Sigmoid colon (tissue), 6 donors: ENCODE measurements at regions not wholly inside any gene's neighbourhood (a gene's known extent, or its start where the extent isn't known, plus 50 kb on each side); places are given as distances from the start of the nearest gene placed in this dataset.

Experiments used
- DNase-seq: peaks from one replicate; pipeline ENCODE4 v3.0.0-alpha.2; 2019
- H3K27ac ChIP-seq, 4 donors: fragments of 200-600 bp; sonication (generic); one replicate each; pipeline ENCODE4 v1.5.1; 2016 to 2019; ENCODE audit warnings: mild to moderate bottlenecking in 1 of 4
- H3K27me3 ChIP-seq, 3 donors: fragments of 200-600 bp; sonication (generic); one replicate each; pipeline ENCODE4 v1.5.1; 2019; ENCODE audit warnings: mild to moderate bottlenecking in 1 of 3
- H3K36me3 ChIP-seq, 4 donors: fragments of 200-600 bp; sonication (generic); one replicate each; pipeline ENCODE4 v1.5.1; 2016 to 2019
- H3K4me1 ChIP-seq, 4 donors: fragments of 200-600 bp; sonication (generic); one replicate each; pipeline ENCODE4 v1.5.1; 2017 to 2019
- H3K4me3 ChIP-seq, 4 donors: fragments of 200-600 bp; sonication (generic); one replicate each; pipeline ENCODE4 v1.5.1; 2017 to 2019; ENCODE audit warnings: mild to moderate bottlenecking in 2 of 4, moderate library complexity in 1 of 4
- H3K9me3 ChIP-seq, 4 donors: fragments of 200-600 bp in 3 of 4; sonication (generic) in 3 of 4; one replicate each; pipeline versions ENCODE4 v1.5.1 to v1.6.1; 2013 to 2019
- CTCF ChIP-seq, 4 experiments: fragments of 450-650 bp in 3 of 4; fragments of 200-600 bp in 1 of 4; IDR thresholded peaks; one replicate each; pipeline ENCODE4 v1.5.1; 2016 to 2019; ENCODE audit warnings: antibody characterized with exemption in 4 of 4, mild to moderate bottlenecking in 3 of 4, moderate library complexity in 2 of 4
- EP300 ChIP-seq, 4 donors: sonication (generic); formaldehyde crosslinking; IDR thresholded peaks; one replicate each; pipeline ENCODE4 v1.6.1; 2017; ENCODE audit warnings: antibody characterized with exemption in 4 of 4
- POLR2A ChIP-seq, 2 donors: fragments of 450-650 bp; IDR thresholded peaks; one replicate each; pipeline ENCODE4 v1.6.1; 2016; ENCODE audit warnings: antibody characterized with exemption in 2 of 2, mild to moderate bottlenecking in 2 of 2, moderate library complexity in 2 of 2
- POLR2AphosphoS5 ChIP-seq, 4 donors: sonication (generic); formaldehyde crosslinking; IDR thresholded peaks; one replicate each; pipeline ENCODE4 v1.6.1; 2017; ENCODE audit warnings: antibody characterized with exemption in 4 of 4
- WGBS, 2 donors: extraction: QIAGEN DNeasy Blood & Tissue Kit; methylation state at CpG; one replicate each; pipeline ENCODE4 v1.1.7; 2013; 5-methylcytosine and 5-hydroxymethylcytosine counted together
- intact Hi-C: fragments of 100-400 bp; cut with DNase I; formaldehyde crosslinking; loops from one replicate; pipeline ENCODE4 v1.15.1; 2023
- donor health status: healthy with polysubstance abuse.
- donor health status: healthy.

- no peak for DNase-seq
- Histone ChIP-seq H3K4me1 (no peaks in the 10 kb centered on the region), H3K36me3 (no peaks in the 10 kb centered on the region), H3K4me3 (no peak overlapping the region), H3K27me3 (no peaks in the 10 kb centered on the region), H3K9me3 (no peaks in the 10 kb centered on the region), H3K27ac (no peak overlapping the region)
- WGBS, 2 donors: 88 to 95% methylated on average over 1 of the region's 1 CpG
- intact Hi-C loops: no loop called here
- TF ChIP-seq POLR2A (IDR thresholded peaks at IDR 0.05) (no peak), CTCF (IDR thresholded peaks at IDR 0.05) (no peak), EP300 (IDR thresholded peaks at IDR 0.05) (no peak), POLR2AphosphoS5 (IDR thresholded peaks at IDR 0.05) (no peak)
Measured at GRCh38 chr13:62633448-62633847, 1217.8 kb upstream of the PCDH20 start.

GRCh38 chr13:62631619-62632018 lies 1216.0 kb upstream of the PCDH20 start:
- H3K36me3 ChIP-seq: no peaks in the 10 kb centered on the region
- intact Hi-C loops: no loop called here
- H3K4me1 ChIP-seq: no peaks in the 10 kb centered on the region
- H3K9me3 ChIP-seq: no peaks in the 10 kb centered on the region
- WGBS, 2 donors: 93 to 94% methylated on average over 2 of the region's 2 CpGs
- no peak overlapping the region for H3K27ac ChIP-seq
- DNase-seq: no peak
- TF ChIP-seq POLR2AphosphoS5 (IDR thresholded peaks at IDR 0.05) (no peak), POLR2A (IDR thresholded peaks at IDR 0.05) (no peak)
- H3K4me3 ChIP-seq: no peak overlapping the region
- H3K27me3 ChIP-seq: no peaks in the 10 kb centered on the region

- no peak for DNase-seq
- no peaks in the 10 kb centered on the region for H3K4me1 ChIP-seq
- H3K4me3 ChIP-seq: no peak overlapping the region
- intact Hi-C loops: no loop called here
- no peak overlapping the region for H3K27ac ChIP-seq
- no peaks in the 10 kb centered on the region for H3K9me3 ChIP-seq
- H3K36me3 ChIP-seq: no peaks in the 10 kb centered on the region
- no peaks in the 10 kb centered on the region for H3K27me3 ChIP-seq
- no peak for TF ChIP-seq POLR2A (IDR thresholded peaks at IDR 0.05)
- TF ChIP-seq CTCF (IDR thresholded peaks at IDR 0.05): no peak
- no peak for TF ChIP-seq EP300 (IDR thresholded peaks at IDR 0.05)
- no peak for TF ChIP-seq POLR2AphosphoS5 (IDR thresholded peaks at IDR 0.05)
Measured at GRCh38 chr13:62631124-62631523, 1215.5 kb upstream of the PCDH20 start.

- DNase-seq: no peak
- H3K4me1 ChIP-seq: no peaks in the 10 kb centered on the region
- H3K9me3 ChIP-seq: no peaks in the 10 kb centered on the region
- no peak overlapping the region for H3K4me3 ChIP-seq
- H3K27ac ChIP-seq: no peak overlapping the region
- H3K36me3 ChIP-seq: no peaks in the 10 kb centered on the region
- TF ChIP-seq EP300 (IDR thresholded peaks at IDR 0.05) (no peak), POLR2AphosphoS5 (IDR thresholded peaks at IDR 0.05) (no peak), CTCF (IDR thresholded peaks at IDR 0.05) (no peak), POLR2A (IDR thresholded peaks at IDR 0.05) (no peak)
- 24 to 70% methylated on average over 3 of the region's 3 CpGs for WGBS, 2 donors
- intact Hi-C loops: no loop called here
- no peaks in the 10 kb centered on the region for H3K27me3 ChIP-seq
Measured at GRCh38 chr13:62629618-62630017, 1214.0 kb upstream of the PCDH20 start.

GRCh38 chr13:62627226-62627625 lies 1211.6 kb upstream of the PCDH20 start:
- intact Hi-C loops: no loop called here
- H3K9me3 ChIP-seq: no peaks in the 10 kb centered on the region
- H3K36me3 ChIP-seq: no peaks in the 10 kb centered on the region
- no peak overlapping the region for H3K27ac ChIP-seq
- no peak for DNase-seq
- H3K27me3 ChIP-seq: no peaks in the 10 kb centered on the region
- no peak overlapping the region for H3K4me3 ChIP-seq
- WGBS, 2 donors: 90 to 92% methylated on average over 15 of the region's 15 CpGs
- no peaks in the 10 kb centered on the region for H3K4me1 ChIP-seq
- TF ChIP-seq CTCF (IDR thresholded peaks at IDR 0.05) (no peak), EP300 (IDR thresholded peaks at IDR 0.05) (no peak), POLR2A (IDR thresholded peaks at IDR 0.05) (no peak), POLR2AphosphoS5 (IDR thresholded peaks at IDR 0.05) (no peak)
